GM19468 (cell line): ENCODE measurements at regions not wholly inside any gene's neighbourhood (a gene's known extent, or its start where the extent isn't known, plus 50 kb on each side); places are given as distances from the start of the nearest gene placed in this dataset.

Experiments
- ATAC-seq: cut with Tn5 transposase; IDR thresholded peaks from one replicate; pipeline ENCODE4 v1.9.1; 2021; ENCODE audit warnings: mild to moderate bottlenecking, moderate library complexity, moderate number of reproducible peaks; ENCODE audit not compliant: unreplicated experiment; ENCODE audit errors: extremely low read depth

- no peak for ATAC-seq
Observed at GRCh38 chrX:20641954-20642353, 375.2 kb upstream of the RPS6KA3 start.

DNA sequence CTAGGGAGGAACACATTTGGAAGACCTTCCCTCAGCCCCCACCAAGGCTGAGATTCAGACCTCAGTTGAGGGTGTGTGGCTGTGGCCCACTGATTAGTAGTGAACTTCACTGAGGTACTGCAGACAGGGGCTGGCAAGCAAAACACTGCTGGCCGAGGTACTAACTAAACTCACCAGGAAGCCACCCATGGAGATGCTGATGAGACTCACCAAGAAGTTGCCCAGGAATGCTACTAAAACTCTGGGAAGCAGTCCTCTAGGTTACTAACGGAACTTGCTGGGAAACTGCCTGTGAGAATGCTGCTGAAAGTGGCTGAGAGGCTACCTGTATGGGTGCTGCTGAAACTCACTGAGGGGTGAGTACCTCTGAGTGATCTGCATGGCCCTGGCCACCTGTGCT is 372.4 kb upstream of the RPS6KA3 start:
- no peak for ATAC-seq

DNA sequence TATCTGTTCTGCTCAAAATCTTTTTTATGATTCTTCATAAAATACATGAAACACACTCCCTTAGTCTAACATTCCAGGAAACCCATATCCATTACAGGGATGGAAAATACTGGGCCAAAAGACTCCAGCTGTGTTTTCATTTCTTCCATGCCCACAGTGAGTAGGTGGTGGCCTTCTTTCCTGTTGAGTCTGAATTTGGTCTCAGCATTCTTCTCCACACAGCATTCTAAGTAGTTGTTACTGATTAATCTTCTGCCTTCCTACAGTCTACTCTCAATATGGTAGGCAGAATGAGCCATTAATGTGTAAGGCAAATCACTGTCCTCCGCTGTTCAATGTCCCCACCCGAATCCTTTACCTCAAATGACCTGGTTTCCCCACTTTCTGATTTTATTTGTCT is 370.6 kb upstream of the RPS6KA3 start:
- ATAC-seq = no peak

- no peak for ATAC-seq
Observed at GRCh38 chrX:20633451-20633850, 366.7 kb upstream of the RPS6KA3 start.

- no peak for ATAC-seq
Observed at GRCh38 chrX:20623448-20623847, 356.7 kb upstream of the RPS6KA3 start.

DNA sequence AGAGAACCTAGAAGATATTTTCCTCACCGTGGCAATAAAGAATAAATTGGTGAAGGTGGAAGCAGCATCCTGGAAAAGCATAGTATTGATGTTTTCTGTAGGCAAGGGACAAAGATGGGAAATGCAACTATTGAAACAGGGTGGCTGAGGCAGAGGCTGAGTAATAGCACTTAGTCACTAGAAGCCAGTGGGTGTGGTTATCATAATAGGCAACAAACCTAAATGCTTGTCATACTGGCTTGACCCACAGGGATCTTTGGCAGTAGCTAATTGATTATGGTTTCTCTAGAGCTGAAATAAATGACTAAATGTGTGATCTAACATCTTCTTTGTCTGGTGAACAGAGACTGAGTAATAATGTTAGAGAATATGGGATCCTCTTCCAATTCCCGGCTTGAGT is 353.6 kb upstream of the RPS6KA3 start:
- ATAC-seq = no peak

- ATAC-seq = no peak
Observed at GRCh38 chrX:20609916-20610415, 343.3 kb upstream of the RPS6KA3 start.

DNA sequence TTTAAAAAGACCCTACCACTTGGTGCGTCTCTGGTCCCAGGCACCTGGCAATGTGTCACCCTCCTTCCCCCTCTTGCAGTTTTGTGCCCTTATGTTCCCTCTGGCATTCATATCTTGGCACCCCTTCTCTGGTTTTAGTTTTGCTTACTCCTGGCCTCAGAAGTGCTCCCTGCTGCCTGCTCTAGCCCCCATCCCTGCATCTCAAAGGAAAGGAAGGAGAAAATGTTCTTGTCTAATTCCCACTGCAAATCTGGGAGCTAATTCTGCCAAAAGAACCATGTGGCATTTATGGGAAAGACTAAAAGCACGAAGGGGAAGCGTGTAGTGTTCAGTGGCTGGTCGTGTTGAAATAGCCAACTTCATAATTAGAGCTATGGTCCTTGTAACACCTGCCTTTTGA is 340.1 kb upstream of the RPS6KA3 start:
- ATAC-seq = no peak

- no peak for ATAC-seq
Observed at GRCh38 chrX:20596856-20597255, 330.1 kb upstream of the RPS6KA3 start.

DNA sequence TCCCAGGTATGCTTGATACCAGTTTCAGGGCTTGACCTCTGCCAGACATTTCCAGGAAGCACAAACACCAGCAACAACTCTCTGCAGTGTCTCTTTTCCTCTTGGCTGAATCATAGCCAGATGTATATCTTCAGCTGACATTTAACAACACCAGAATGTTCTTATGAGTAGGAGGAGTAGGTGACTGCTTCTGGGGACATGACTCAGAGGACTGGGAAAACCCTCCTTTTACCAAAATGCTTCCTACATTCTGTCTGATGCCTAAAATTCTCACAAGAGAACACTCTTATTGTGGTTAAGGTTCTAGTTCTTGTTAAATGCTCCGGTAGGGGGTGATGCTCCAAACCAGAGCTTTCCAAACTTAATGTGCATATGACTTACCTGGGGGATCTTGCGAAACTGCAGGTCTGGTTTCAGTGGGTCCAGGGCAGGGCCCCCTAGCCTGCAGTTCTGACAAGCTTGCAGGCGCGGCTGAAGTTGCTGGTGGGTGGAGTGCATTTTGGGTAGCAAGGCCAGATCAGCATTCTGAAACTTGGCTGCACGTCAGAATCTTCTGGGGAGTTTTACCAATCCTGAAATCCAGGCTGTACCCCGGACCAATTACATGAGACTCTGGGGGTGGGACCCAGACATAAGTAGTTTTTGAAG is 329.3 kb upstream of the RPS6KA3 start:
- ATAC-seq = no peak

DNA sequence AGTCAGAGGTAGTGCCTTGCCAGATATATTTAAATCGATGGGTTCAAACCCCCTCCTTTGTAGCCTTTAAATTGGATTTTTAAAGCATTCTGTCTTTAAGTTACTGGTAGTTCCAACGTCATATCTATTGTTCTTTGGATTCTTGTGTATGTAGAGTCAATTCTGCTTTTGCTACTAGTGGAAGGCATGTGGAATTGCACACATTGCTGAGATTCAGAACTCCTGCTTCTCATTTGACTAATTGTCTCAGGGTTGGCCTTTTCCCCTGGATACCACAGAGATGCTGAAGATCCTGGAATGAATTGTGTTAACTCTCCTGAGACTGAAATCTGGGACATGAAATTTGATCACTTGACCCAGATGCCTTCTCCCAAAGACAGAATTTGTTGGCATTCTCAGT is 328.3 kb upstream of the RPS6KA3 start:
- ATAC-seq = no peak

- ATAC-seq = no peak
Observed at GRCh38 chrX:20593836-20594235, 327.1 kb upstream of the RPS6KA3 start.

DNA sequence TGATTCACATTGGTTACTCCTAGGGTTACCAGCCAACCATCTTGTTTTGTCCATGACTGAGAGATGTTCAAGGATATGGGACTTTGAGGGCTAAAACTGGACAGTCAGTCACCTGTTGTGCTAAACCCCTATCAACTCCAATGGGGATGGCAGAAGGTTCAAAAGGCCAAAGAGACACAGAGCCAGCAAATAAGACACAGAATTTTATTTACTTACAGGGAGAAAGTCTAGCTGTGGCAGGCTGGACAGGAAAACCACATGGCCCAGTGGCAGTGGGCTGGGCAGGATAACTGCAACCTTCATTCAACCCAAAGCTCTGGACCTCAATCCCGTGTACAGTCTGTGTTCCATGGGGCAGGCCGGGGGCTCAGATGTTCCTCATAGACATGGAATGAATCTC is 326.7 kb upstream of the RPS6KA3 start:
- ATAC-seq = no peak

DNA sequence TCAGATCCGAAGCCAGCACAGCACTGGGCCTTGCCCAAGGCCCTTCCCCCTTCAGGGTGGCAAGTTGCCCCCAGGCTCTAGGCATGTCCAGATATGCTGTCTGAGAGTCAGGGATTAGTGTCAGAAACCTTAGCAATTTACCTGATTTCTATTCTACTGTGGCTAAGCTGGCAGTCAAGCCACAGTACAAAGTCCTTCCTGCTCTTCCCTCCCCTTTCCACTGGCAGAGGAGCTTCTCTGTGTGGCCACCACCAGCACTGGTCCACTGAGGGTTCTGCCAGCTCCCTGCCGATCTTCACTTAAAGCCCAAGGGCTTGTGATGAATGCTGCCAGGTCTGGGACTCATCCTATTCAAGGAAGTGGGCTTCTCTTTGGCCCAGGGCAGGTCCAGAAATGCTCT is 324.5 kb upstream of the RPS6KA3 start:
- no peak for ATAC-seq

DNA sequence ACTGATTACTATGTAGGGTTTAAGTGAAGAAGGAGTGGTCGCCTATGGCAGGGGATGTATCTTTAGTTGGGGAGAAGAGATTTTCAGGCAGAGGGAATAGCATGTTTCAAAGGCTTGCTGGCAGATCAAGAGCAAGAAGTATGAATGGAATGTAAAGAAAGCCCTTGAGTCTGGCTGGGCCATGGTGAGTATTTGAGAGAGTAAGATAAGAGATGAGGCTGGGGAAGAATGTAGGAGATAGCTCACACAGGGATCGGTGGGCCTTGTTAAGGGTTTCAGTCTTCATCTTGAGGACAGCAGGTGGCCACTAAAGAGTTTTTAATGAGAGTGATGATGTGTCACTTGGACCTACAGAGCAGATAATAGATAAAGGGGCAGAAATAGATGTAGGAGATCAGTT is 319.1 kb upstream of the RPS6KA3 start:
- ATAC-seq = no peak

- ATAC-seq = no peak
Observed at GRCh38 chrX:20571611-20572010, 304.9 kb upstream of the RPS6KA3 start.

DNA sequence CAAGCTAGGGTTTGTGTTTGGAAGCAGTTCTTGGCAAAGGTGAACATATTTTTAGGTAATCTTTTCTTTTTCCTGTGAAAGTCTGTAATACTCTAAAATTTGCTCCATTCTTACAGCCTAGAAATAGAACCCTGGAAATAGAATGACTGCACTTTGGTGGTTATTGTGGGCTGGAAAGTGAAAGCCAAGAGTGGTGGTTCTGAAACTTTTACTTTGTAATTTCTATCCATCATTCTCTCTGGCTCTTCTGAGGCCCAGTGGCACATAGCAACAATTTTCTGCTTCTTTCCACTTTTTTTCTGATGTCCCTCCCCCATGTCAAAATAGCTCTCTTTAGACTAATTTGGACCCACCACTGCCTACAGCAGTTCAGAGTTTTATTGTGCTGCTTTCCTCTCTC is 300.4 kb upstream of the RPS6KA3 start:
- no peak for ATAC-seq

GRCh38 chrX:20547611-20548051 is 280.9 kb upstream of the RPS6KA3 start:
- ATAC-seq = no peak

GRCh38 chrX:20545538-20545937 is 278.8 kb upstream of the RPS6KA3 start:
- ATAC-seq = no peak

DNA sequence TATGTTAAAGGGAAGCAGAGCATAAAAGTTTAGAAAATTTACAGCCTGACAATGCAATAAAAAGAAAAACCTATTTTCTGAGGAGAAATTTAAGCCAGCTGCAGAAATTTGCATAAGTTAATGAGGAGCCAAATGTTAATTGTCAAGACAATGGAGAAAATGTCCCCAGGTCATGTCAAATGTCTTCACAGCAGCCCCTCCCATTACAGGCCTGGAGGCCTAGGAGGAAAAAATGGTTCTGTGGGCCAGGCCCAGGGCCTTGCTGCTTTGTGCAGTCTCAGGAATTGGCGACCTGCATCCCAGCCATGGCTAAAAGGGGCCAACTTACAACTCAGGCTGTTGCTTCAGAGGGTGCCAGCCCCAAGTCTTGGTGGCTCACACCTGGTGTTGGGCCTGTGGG is 275.4 kb upstream of the RPS6KA3 start:
- ATAC-seq = no peak

GRCh38 chrX:20538974-20539373 is 272.3 kb upstream of the RPS6KA3 start:
- ATAC-seq = no peak

DNA sequence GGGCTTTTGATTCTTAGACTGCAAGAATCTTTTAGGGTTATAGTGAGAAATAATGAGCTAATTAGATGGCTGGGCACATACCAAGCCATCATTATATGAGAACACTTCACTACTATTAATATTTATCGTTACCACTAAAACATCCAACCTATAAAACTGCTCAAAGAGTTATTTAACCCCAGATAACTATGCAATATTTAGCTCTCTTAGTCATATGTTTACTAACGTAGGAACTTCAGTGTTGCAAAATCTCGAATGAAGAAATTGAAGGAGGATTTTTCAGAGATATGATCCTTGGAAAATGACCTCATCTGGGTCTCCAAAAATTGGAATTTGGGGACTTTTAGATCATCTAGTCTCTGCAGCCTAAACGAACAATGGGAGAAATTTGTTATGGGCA is 265.0 kb upstream of the RPS6KA3 start:
- ATAC-seq = no peak
